ENCODE measurements at regions not wholly inside any gene's neighbourhood (a gene's known extent, or its start where the extent isn't known, plus 50 kb on each side); places are given as distances from the start of the nearest gene placed in this dataset.

GRCh38 chr1:55746710-55747109, 531.5 kb upstream of the USP24 start:
- H2BK15ac ChIP-seq (ENCODE audit: low read depth, poor library complexity, severe bottlenecking), result no peak overlapping the region
- no peak overlapping the region for H3K4ac ChIP-seq (ENCODE audit: low read depth in 1 of 2, low read length in 2 of 2)
- no peak overlapping the region for H4K91ac ChIP-seq (ENCODE audit: low read length)
- H2AK5ac ChIP-seq (ENCODE audit: low read length, severe bottlenecking), result no peak overlapping the region
- H3K36me3 ChIP-seq (ENCODE audit: control insufficient read depth in 1 of 2, insufficient read depth in 2 of 2, low read depth in 1 of 2, low read length in 2 of 2), result no peaks in the 10 kb centered on the region
- no peak overlapping the region for H3K18ac ChIP-seq (ENCODE audit: low read depth in 1 of 2, low read length in 2 of 2)
- peaks cover 0 to 3% of the 10 kb centered on the region in 2 experiments for H3K27me3 ChIP-seq (ENCODE audit: control insufficient read depth in 1 of 2, insufficient read depth in 1 of 2, low read length in 2 of 2)
- H2AFZ ChIP-seq (ENCODE audit: low read depth, low read length), result no peak overlapping the region
- no peak overlapping the region for H2BK12ac ChIP-seq (ENCODE audit: low read length in 2 of 2)
- no peak overlapping the region for H2BK5ac ChIP-seq (ENCODE audit: low read depth, low read length, poor library complexity, severe bottlenecking)
- H2BK120ac ChIP-seq (ENCODE audit: low read depth, low read length), result no peak overlapping the region
- H4K8ac ChIP-seq (ENCODE audit: low read length), result no peak overlapping the region
- H3K27ac ChIP-seq (ENCODE audit: low read length, poor library complexity, severe bottlenecking), result no peak overlapping the region
- no peak overlapping the region for H3K14ac ChIP-seq (ENCODE audit: low read length in 2 of 2)
- no peaks in the 10 kb centered on the region for H3K79me1 ChIP-seq (replicated peaks; ENCODE audit: low read length, poor library complexity, severe bottlenecking)
- no peak overlapping the region for H3K9ac ChIP-seq (ENCODE audit: low read length)
- no peak overlapping the region for H3K4me3 ChIP-seq (ENCODE audit: insufficient read depth in 1 of 2, low read depth in 1 of 2, low read length in 2 of 2)
- no peak overlapping the region for H3K23ac ChIP-seq (ENCODE audit: low read length in 2 of 2)
- H3K4me1 ChIP-seq (ENCODE audit: control insufficient read depth, insufficient read depth, low read depth, low read length), result no peaks in the 10 kb centered on the region
- H3K9me3 ChIP-seq (ENCODE audit: control insufficient read depth, low read length), result peaks cover 9% of the 10 kb centered on the region
- no peak overlapping the region for H3K4me2 ChIP-seq (ENCODE audit: low read length, poor library complexity, severe bottlenecking)
- no peak for DNase-seq

GRCh38 chr1:55741516-55741915, 526.4 kb upstream of the USP24 start:
- Histone ChIP-seq H3K4me1 (ENCODE audit: control insufficient read depth, insufficient read depth, low read depth, low read length) (no peaks in the 10 kb centered on the region), H3K36me3 (ENCODE audit: control insufficient read depth in 1 of 2, insufficient read depth in 2 of 2, low read depth in 1 of 2, low read length in 2 of 2) (no peaks in the 10 kb centered on the region), H2BK15ac (ENCODE audit: low read depth, poor library complexity, severe bottlenecking) (no peak overlapping the region), H2BK5ac (ENCODE audit: low read depth, low read length, poor library complexity, severe bottlenecking) (no peak overlapping the region), H2AK5ac (ENCODE audit: low read length, severe bottlenecking) (no peak overlapping the region), H2AFZ (ENCODE audit: low read depth, low read length) (no peak overlapping the region), H3K9ac (ENCODE audit: low read length) (peak overlapping the region; percentile 37), H4K8ac (ENCODE audit: low read length) (no peak overlapping the region), H3K9me3 (ENCODE audit: control insufficient read depth, low read length) (peaks cover 4% of the 10 kb centered on the region), H2BK12ac (ENCODE audit: low read length in 2 of 2) (no peak overlapping the region), H3K4me2 (ENCODE audit: low read length, poor library complexity, severe bottlenecking) (no peak overlapping the region), H2BK120ac (ENCODE audit: low read depth, low read length) (no peak overlapping the region), H3K23ac (ENCODE audit: low read length in 2 of 2) (no peak overlapping the region), H3K18ac (ENCODE audit: low read depth in 1 of 2, low read length in 2 of 2) (no peak overlapping the region), H3K4me3 (ENCODE audit: insufficient read depth in 1 of 2, low read depth in 1 of 2, low read length in 2 of 2) (no peak overlapping the region), H3K4ac (ENCODE audit: low read depth in 1 of 2, low read length in 2 of 2) (no peak overlapping the region), H3K27me3 (ENCODE audit: control insufficient read depth in 1 of 2, insufficient read depth in 1 of 2, low read length in 2 of 2) (no peaks in the 10 kb centered on the region), H3K27ac (ENCODE audit: low read length, poor library complexity, severe bottlenecking) (no peak overlapping the region), H3K79me1 (replicated peaks; ENCODE audit: low read length, poor library complexity, severe bottlenecking) (no peaks in the 10 kb centered on the region), H3K14ac (ENCODE audit: low read length in 2 of 2) (no peak overlapping the region), H4K91ac (ENCODE audit: low read length) (no peak overlapping the region)
- no peak for DNase-seq
- 91% methylated on average over 1 of the region's 1 CpG for whole genome bisulfite sequencing

- Histone ChIP-seq H3K4me2 (ENCODE audit: low read length, poor library complexity, severe bottlenecking) (no peak overlapping the region), H2AK5ac (ENCODE audit: low read length, severe bottlenecking) (no peak overlapping the region), H3K18ac (ENCODE audit: low read depth in 1 of 2, low read length in 2 of 2) (no peak overlapping the region), H3K27me3 (ENCODE audit: control insufficient read depth in 1 of 2, insufficient read depth in 1 of 2, low read length in 2 of 2) (no peaks in the 10 kb centered on the region), H3K36me3 (ENCODE audit: control insufficient read depth in 1 of 2, insufficient read depth in 2 of 2, low read depth in 1 of 2, low read length in 2 of 2) (no peaks in the 10 kb centered on the region), H3K4me3 (ENCODE audit: insufficient read depth in 1 of 2, low read depth in 1 of 2, low read length in 2 of 2) (no peak overlapping the region), H2AFZ (ENCODE audit: low read depth, low read length) (no peak overlapping the region), H2BK15ac (ENCODE audit: low read depth, poor library complexity, severe bottlenecking) (no peak overlapping the region), H3K14ac (ENCODE audit: low read length in 2 of 2) (no peak overlapping the region), H3K4ac (ENCODE audit: low read depth in 1 of 2, low read length in 2 of 2) (no peak overlapping the region), H3K23ac (ENCODE audit: low read length in 2 of 2) (no peak overlapping the region), H3K9me3 (ENCODE audit: control insufficient read depth, low read length) (no peaks in the 10 kb centered on the region), H4K8ac (ENCODE audit: low read length) (peak overlapping the region; percentile 1), H3K79me1 (replicated peaks; ENCODE audit: low read length, poor library complexity, severe bottlenecking) (no peaks in the 10 kb centered on the region), H2BK12ac (ENCODE audit: low read length in 2 of 2) (peak overlapping the region in 1 of 2 experiments; percentile 15), H3K27ac (ENCODE audit: low read length, poor library complexity, severe bottlenecking) (no peak overlapping the region), H3K9ac (ENCODE audit: low read length) (no peak overlapping the region), H2BK120ac (ENCODE audit: low read depth, low read length) (no peak overlapping the region), H3K4me1 (ENCODE audit: control insufficient read depth, insufficient read depth, low read depth, low read length) (no peaks in the 10 kb centered on the region), H2BK5ac (ENCODE audit: low read depth, low read length, poor library complexity, severe bottlenecking) (no peak overlapping the region), H4K91ac (ENCODE audit: low read length) (no peak overlapping the region)
- DNase-seq, result no peak
Measured at GRCh38 chr1:55735106-55735505, 519.9 kb upstream of the USP24 start.

GRCh38 chr1:55726994-55727393, 511.8 kb upstream of the USP24 start:
- Histone ChIP-seq H2BK120ac (ENCODE audit: low read depth, low read length) (no peak overlapping the region), H4K8ac (ENCODE audit: low read length) (no peak overlapping the region), H3K27me3 (ENCODE audit: control insufficient read depth in 1 of 2, insufficient read depth in 1 of 2, low read length in 2 of 2) (no peaks in the 10 kb centered on the region), H3K27ac (ENCODE audit: low read length, poor library complexity, severe bottlenecking) (no peak overlapping the region), H2BK5ac (ENCODE audit: low read depth, low read length, poor library complexity, severe bottlenecking) (no peak overlapping the region), H3K9ac (ENCODE audit: low read length) (no peak overlapping the region), H3K14ac (ENCODE audit: low read length in 2 of 2) (no peak overlapping the region), H4K91ac (ENCODE audit: low read length) (no peak overlapping the region), H3K9me3 (ENCODE audit: control insufficient read depth, low read length) (no peaks in the 10 kb centered on the region), H3K4ac (ENCODE audit: low read depth in 1 of 2, low read length in 2 of 2) (no peak overlapping the region), H2BK15ac (ENCODE audit: low read depth, poor library complexity, severe bottlenecking) (no peak overlapping the region), H3K36me3 (ENCODE audit: control insufficient read depth in 1 of 2, insufficient read depth in 2 of 2, low read depth in 1 of 2, low read length in 2 of 2) (no peaks in the 10 kb centered on the region), H3K79me1 (replicated peaks; ENCODE audit: low read length, poor library complexity, severe bottlenecking) (no peaks in the 10 kb centered on the region), H2AFZ (ENCODE audit: low read depth, low read length) (no peak overlapping the region), H3K4me3 (ENCODE audit: insufficient read depth in 1 of 2, low read depth in 1 of 2, low read length in 2 of 2) (no peak overlapping the region), H2BK12ac (ENCODE audit: low read length in 2 of 2) (peak overlapping the region in 1 of 2 experiments; percentile 34), H3K4me2 (ENCODE audit: low read length, poor library complexity, severe bottlenecking) (no peak overlapping the region), H3K23ac (ENCODE audit: low read length in 2 of 2) (no peak overlapping the region), H2AK5ac (ENCODE audit: low read length, severe bottlenecking) (no peak overlapping the region), H3K18ac (ENCODE audit: low read depth in 1 of 2, low read length in 2 of 2) (no peak overlapping the region), H3K4me1 (ENCODE audit: control insufficient read depth, insufficient read depth, low read depth, low read length) (no peaks in the 10 kb centered on the region)
- WGBS, result 75% methylated on average over 2 of the region's 3 CpGs
- DNase-seq, result no peak
